ENCODE measurements at regions not wholly inside any gene's neighbourhood (a gene's known extent, or its start where the extent isn't known, plus 50 kb on each side); places are given as distances from the start of the nearest gene placed in this dataset.

DNA sequence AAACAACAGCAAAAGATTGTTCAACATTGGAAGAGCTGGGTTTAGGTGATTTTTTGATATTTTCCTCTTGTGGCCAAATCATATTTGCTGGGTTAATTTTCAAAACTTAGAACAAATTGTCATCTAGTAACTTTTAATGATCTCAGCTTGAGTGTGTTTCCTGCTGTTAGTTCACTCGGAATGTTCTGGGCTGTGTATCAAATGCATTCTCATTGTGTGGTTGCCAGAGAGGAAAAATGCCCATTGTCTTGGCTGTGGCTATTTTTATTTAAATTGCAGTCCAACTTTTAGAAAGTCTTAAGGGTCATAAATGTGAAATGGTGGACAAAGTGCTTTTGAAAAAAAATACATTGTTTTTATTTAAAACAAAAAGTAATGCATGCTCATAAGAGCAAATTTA lies 542.0 kb downstream of the TNS3 start:
- Histone ChIP-seq H3K4me2 (no peak overlapping the region), H4K20me1 (ENCODE audit: insufficient read depth) (no peaks in the 10 kb centered on the region)

DNA sequence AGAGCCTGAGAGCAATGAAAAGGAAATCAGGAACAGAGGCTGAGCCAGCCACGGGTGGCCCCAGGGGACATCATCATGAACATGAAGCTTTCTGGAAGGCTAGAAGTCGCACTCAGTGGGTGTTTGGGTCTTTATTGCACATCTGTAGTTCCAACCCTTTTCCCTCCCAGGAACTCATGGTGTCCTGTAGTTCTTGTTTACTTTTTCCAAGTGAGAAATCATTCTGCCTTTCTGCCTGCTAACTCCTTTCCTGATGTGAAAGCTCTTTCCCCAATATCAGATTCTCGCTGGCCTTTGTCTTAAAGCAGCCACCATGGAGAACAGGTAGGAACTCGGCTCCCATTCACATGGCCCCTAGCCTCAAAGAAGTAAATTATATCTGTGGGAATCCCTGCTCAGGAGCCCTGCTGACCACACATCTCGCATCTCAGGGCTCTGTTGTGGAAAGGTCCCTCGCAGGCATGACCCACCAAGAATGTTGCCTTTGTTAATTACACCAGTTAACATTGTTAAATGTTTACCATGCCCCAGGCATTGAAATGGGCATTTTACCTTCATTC lies 542.7 kb downstream of the TNS3 start:
- no peak overlapping the region for H3K9ac ChIP-seq
- no peaks in the 10 kb centered on the region for H3K36me3 ChIP-seq (ENCODE audit: insufficient read depth)
- no peak overlapping the region for H2AFZ ChIP-seq (ENCODE audit: low read depth)
- TF ChIP-seq, protein P1, sequence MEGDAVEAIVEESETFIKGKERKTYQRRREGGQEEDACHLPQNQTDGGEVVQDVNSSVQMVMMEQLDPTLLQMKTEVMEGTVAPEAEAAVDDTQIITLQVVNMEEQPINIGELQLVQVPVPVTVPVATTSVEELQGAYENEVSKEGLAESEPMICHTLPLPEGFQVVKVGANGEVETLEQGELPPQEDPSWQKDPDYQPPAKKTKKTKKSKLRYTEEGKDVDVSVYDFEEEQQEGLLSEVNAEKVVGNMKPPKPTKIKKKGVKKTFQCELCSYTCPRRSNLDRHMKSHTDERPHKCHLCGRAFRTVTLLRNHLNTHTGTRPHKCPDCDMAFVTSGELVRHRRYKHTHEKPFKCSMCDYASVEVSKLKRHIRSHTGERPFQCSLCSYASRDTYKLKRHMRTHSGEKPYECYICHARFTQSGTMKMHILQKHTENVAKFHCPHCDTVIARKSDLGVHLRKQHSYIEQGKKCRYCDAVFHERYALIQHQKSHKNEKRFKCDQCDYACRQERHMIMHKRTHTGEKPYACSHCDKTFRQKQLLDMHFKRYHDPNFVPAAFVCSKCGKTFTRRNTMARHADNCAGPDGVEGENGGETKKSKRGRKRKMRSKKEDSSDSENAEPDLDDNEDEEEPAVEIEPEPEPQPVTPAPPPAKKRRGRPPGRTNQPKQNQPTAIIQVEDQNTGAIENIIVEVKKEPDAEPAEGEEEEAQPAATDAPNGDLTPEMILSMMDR (conservative IDR thresholded peaks at IDR 0.05; ENCODE audit: low read depth, low read length) = no peak
- H3K27me3 ChIP-seq (ENCODE audit: insufficient read depth, low read depth) = no peaks in the 10 kb centered on the region
- no peaks in the 10 kb centered on the region for H3K79me2 ChIP-seq (ENCODE audit: insufficient read depth, low read depth)
- H3K4me2 ChIP-seq = no peak overlapping the region
- H4K20me1 ChIP-seq (ENCODE audit: insufficient read depth) = no peaks in the 10 kb centered on the region
- no peak overlapping the region for H3K4me3 ChIP-seq (IDR thresholded peaks at IDR 0.05; ENCODE audit: insufficient read depth, low read depth, low read length)
- H3K4me1 ChIP-seq (ENCODE audit: low read depth, poor library complexity, severe bottlenecking) = peaks cover under 1% of the 10 kb centered on the region
- H3K27ac ChIP-seq = no peak overlapping the region

More for the DNA sequence above, 542.0 kb downstream of the TNS3 start:
- H3K4me3 ChIP-seq (IDR thresholded peaks at IDR 0.05; ENCODE audit: insufficient read depth, low read depth, low read length) = no peak overlapping the region
- no peak overlapping the region for H3K27ac ChIP-seq
- no peaks in the 10 kb centered on the region for H3K79me2 ChIP-seq (ENCODE audit: insufficient read depth, low read depth)
- H3K9ac ChIP-seq = no peak overlapping the region
- no peak overlapping the region for H2AFZ ChIP-seq (ENCODE audit: low read depth)
- H3K4me1 ChIP-seq (ENCODE audit: low read depth, poor library complexity, severe bottlenecking) = peaks cover 8% of the 10 kb centered on the region
- no peaks in the 10 kb centered on the region for H3K27me3 ChIP-seq (ENCODE audit: insufficient read depth, low read depth)
- no peaks in the 10 kb centered on the region for H3K36me3 ChIP-seq (ENCODE audit: insufficient read depth)
- TF ChIP-seq, protein P1 (conservative IDR thresholded peaks at IDR 0.05; ENCODE audit: low read depth, low read length) = no peak

DNA sequence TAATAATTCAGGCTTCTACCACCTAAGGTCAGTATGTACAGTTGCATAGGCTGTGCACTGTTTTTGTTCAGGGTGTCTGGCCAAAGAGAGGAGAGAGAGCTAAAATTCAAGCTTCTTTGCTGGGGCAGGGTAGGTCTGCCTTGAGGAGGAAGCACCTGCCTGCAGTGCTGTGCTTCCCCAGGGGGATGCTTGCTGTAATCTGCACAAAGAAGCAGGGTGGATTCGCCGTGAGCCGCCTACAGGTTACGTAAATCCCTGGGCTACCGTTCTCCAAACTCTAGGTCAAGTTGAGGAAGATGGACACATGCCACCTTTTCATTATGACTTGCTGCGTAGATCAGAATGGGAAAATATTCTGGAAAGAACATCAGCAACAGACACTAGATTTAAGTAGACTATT lies 543.3 kb downstream of the TNS3 start:
- no peaks in the 10 kb centered on the region for H3K79me2 ChIP-seq (ENCODE audit: insufficient read depth, low read depth)
- H3K27me3 ChIP-seq (ENCODE audit: insufficient read depth, low read depth) = no peaks in the 10 kb centered on the region
- H2AFZ ChIP-seq (ENCODE audit: low read depth) = no peak overlapping the region
- no peaks in the 10 kb centered on the region for H4K20me1 ChIP-seq (ENCODE audit: insufficient read depth)
- H3K4me1 ChIP-seq (ENCODE audit: low read depth, poor library complexity, severe bottlenecking) = no peaks in the 10 kb centered on the region
- no peak overlapping the region for H3K4me3 ChIP-seq (IDR thresholded peaks at IDR 0.05; ENCODE audit: insufficient read depth, low read depth, low read length)
- TF ChIP-seq, protein P1 (conservative IDR thresholded peaks at IDR 0.05; ENCODE audit: low read depth, low read length) = no peak
- H3K4me2 ChIP-seq = no peak overlapping the region
- no peaks in the 10 kb centered on the region for H3K36me3 ChIP-seq (ENCODE audit: insufficient read depth)
- no peak overlapping the region for H3K9ac ChIP-seq
- no peak overlapping the region for H3K27ac ChIP-seq

DNA sequence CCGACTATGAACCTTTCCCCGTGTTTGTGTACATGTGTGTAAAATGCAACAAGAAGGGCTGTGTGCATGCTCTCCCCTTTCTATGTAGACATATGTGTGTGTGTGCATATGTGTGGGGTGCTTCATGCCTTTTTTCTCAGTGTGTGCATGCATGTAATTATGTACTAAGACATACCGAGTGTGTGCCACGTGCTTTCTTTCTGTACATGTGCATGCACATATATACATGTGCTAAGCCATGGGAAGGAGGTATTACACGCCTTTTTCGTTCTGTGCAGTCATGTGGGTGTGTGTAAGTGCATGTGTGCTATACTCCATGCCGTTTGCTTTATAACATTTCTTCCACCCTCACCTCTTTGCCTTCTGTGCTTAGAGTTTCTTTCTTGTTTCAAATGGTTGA lies 544.3 kb downstream of the TNS3 start:
- no peak overlapping the region for H3K4me2 ChIP-seq

More for the DNA sequence above, 544.3 kb downstream of the TNS3 start:
- TF ChIP-seq, protein P1 (conservative IDR thresholded peaks at IDR 0.05; ENCODE audit: low read depth, low read length) = no peak
- no peaks in the 10 kb centered on the region for H3K4me1 ChIP-seq (ENCODE audit: low read depth, poor library complexity, severe bottlenecking)
- H3K9ac ChIP-seq = no peak overlapping the region
- H3K4me3 ChIP-seq (IDR thresholded peaks at IDR 0.05; ENCODE audit: insufficient read depth, low read depth, low read length) = no peak overlapping the region
- H3K27me3 ChIP-seq (ENCODE audit: insufficient read depth, low read depth) = no peaks in the 10 kb centered on the region
- H3K79me2 ChIP-seq (ENCODE audit: insufficient read depth, low read depth) = no peaks in the 10 kb centered on the region
- H3K27ac ChIP-seq = no peak overlapping the region
- no peak overlapping the region for H2AFZ ChIP-seq (ENCODE audit: low read depth)
- no peaks in the 10 kb centered on the region for H4K20me1 ChIP-seq (ENCODE audit: insufficient read depth)
- H3K36me3 ChIP-seq (ENCODE audit: insufficient read depth) = no peaks in the 10 kb centered on the region
